NCI-H1417 treated with DMSO at 0.1 percent for 48 hours (cell line): ENCODE measurements at regions not wholly inside any gene's neighbourhood (a gene's known extent, or its start where the extent isn't known, plus 50 kb on each side); places are given as distances from the start of the nearest gene placed in this dataset.
A peak's percentile ranks its signal among the peaks of the same experiment; 100 is the strongest.

ENCODE experiments used
- DNase-seq: peaks from one replicate; lab custom pipeline; 2025; lab: John Stamatoyannopoulos, UW

DNA sequence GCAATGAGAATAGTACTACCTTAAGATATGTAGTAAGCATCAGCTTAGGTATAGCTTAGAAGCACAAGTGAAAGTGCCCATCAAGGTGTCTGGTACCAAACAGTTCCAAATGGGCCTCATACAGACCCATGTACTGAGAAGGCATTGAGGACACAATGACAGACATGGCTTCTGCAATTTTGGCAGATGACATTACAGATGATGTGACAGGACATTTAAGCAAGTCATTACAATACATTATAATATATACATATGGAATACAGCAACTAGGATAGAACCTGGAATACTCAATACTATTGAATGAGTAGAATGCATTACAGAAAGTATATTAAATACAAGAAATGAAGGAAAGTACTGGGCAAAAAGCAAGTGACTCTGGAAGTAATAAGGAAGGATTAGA lies 256.4 kb downstream of the GXYLT1 start:
- DNase-seq, result no peak

GRCh38 chr12:41881891-41882805 lies 262.5 kb downstream of the GXYLT1 start:
- no peak for DNase-seq

DNA sequence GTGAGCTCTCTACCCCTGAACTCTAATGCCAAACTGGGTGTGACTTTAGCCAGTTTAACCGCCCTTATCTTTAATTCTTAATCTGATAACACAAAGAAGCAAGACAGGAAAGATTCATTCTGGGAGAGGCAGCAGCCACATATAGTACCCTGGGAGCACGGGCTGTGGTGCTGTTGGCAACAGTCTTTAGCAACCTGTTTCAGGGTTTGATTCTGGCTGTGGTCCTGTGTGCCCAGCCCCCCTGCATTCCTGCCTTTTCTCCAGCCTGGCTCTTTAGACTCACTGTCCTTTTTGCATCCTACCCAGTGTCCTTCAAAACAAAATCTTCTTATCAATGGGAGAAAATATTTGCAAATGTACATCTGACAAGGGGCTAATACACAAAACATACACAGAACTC lies 275.2 kb downstream of the GXYLT1 start:
- DNase-seq, result no peak

DNA sequence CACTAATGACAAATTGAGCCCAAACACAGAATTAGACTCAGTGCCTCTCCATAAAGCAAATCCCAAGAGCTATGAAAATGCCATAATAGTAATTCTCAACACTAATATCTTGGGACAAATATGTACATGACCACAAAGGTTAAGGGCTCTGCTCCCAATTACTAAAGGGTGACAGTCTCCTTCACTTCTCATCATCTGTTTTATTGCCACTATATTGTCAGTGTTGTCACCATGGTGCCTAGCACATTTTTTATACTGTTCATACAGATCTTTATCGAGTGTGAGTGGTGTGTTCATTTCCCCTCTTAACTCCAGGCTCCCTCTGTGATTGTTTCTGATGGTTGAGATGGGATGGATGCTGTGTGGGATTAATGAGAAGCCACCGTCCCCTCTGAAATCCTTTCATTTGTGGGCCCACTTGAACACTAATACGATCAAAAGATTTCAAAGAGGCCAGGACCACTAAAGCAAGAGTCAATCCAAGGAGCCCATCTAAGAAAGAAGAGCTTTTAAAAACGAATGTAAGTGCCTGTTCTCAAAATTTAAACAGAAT lies 277.7 kb downstream of the GXYLT1 start:
- DNase-seq, result no peak

- no peak for DNase-seq
Measured at GRCh38 chr12:41856228-41856627, 288.4 kb downstream of the GXYLT1 start.

DNA sequence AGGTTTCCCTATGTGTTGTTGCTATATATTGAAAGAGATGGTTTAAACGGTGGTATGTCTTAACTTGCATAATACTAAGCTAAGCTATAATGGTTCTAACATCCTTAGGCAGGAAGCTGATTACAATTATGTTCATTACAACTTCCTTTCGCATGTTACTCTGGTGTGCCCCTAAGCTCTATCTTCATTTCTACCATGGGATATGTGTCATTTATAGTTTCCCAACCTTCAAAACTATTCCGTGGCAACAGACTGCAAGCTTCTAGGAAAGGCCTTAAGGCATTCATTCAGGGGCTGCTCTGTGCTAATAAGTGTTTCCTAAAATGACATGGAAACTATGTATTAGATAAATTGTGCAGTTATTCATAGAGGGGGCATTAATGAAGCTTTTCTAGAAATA lies 294.6 kb downstream of the GXYLT1 start:
- no peak for DNase-seq

GRCh38 chr12:41846718-41847117 lies 298.0 kb downstream of the GXYLT1 start:
- DNase-seq, result no peak

DNA sequence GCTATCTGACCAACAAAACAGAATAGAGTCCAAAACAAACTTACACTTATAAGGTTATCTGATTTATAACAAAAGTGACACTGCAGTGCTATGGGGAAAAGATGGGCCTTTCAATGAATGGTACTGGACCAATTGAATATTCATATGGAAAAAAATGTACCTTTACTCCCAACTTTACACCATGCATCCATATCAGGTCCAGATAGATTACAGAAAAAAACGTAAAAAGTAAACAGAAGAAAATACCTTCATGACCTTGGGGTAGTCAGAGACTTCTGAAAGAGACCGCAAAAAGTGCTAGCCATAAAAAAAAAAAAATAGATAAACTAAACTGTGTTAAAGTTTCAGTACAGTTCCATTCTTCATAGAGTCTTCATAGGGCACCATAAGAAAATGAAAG lies 308.3 kb downstream of the GXYLT1 start:
- no peak for DNase-seq

- DNase-seq, result no peak
Measured at GRCh38 chr12:41835556-41835955, 309.1 kb downstream of the GXYLT1 start.

DNA sequence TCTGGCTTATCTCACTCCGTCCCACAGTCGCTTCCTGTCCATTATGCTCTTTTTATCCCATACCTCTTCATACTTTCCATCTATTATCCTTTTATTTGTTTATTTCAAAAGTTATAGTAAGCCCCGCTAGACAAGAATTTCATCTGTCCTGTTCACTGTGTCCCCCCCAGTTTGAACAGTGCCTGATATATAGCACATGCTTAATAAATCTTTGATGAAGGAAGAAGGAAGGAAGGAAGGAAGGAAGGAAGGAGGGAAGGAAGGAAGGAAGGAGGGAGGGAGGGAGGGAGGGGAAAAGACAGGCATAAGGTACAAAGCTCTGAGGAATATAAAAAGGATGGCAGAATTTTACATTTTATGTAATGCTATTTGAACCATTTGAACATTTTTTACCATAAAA lies 324.7 kb downstream of the GXYLT1 start:
- DNase-seq, result no peak

GRCh38 chr12:41804026-41804425 lies 340.6 kb downstream of the GXYLT1 start:
- DNase-seq, result no peak

GRCh38 chr12:41802803-41803202 lies 341.9 kb downstream of the GXYLT1 start:
- no peak for DNase-seq

GRCh38 chr12:41801261-41801660 lies 343.4 kb downstream of the GXYLT1 start:
- DNase-seq, result no peak

GRCh38 chr12:41799671-41800070 lies 345.0 kb downstream of the GXYLT1 start:
- DNase-seq, result no peak

- DNase-seq, result no peak
Measured at GRCh38 chr12:41795910-41796309, 348.8 kb downstream of the GXYLT1 start.

- DNase-seq, result no peak
Measured at GRCh38 chr12:41795051-41795600, 349.5 kb downstream of the GXYLT1 start.

GRCh38 chr12:41794336-41794735 lies 350.3 kb downstream of the GXYLT1 start:
- DNase-seq, result peak; percentile 55

- no peak for DNase-seq
Measured at GRCh38 chr12:41784957-41785356, 359.7 kb downstream of the GXYLT1 start.

- no peak for DNase-seq
Measured at GRCh38 chr12:41778934-41779333, 365.7 kb downstream of the GXYLT1 start.

- no peak for DNase-seq
Measured at GRCh38 chr12:41777064-41777790, 367.4 kb downstream of the GXYLT1 start.

GRCh38 chr12:41772478-41772877 lies 372.2 kb downstream of the GXYLT1 start:
- no peak for DNase-seq

GRCh38 chr12:41769810-41770209 lies 374.9 kb downstream of the GXYLT1 start:
- no peak for DNase-seq

- DNase-seq, result no peak
Measured at GRCh38 chr12:41768456-41768855, 376.2 kb downstream of the GXYLT1 start.
